ENCODE measurements at regions not wholly inside any gene's neighbourhood (a gene's known extent, or its start where the extent isn't known, plus 50 kb on each side); places are given as distances from the start of the nearest gene placed in this dataset.

DNA sequence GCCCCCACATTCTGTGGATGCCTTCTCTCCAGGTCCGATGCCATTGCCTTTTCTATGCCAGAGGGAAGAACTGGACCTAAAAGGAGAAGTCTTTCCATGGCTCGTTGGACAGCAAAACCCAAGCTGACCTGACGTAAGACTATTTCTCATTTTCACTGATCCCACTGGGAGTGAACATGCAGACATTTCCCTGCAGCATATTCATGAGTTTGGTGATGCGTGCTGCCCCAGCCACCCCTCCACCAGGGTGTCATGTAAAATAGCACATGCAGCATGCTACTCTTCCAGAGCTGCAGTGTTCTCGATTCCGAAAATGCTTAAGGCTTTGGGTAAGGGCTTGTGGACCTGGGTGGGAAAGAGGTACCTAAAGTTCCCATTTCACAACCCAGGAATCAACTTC is 221.2 kb downstream of the UXS1 start:
- TF ChIP-seq POLR2A (IDR thresholded peaks at IDR 0.05) (no peak), CTCF (IDR thresholded peaks at IDR 0.05) (no peak)
